Keratinocyte (primary cell): ENCODE measurements at regions not wholly inside any gene's neighbourhood (a gene's known extent, or its start where the extent isn't known, plus 50 kb on each side); places are given as distances from the start of the nearest gene placed in this dataset.

Source experiments
- CTCF ChIP-seq, 3 experiments: IDR thresholded peaks in 1 of 3; conservative IDR thresholded peaks in 1 of 3; optimal IDR thresholded peaks in 1 of 3; 2 replicates in 2 of 3; 3 replicates in 1 of 3; pipeline versions ENCODE3 to v1.5.1; 2011; ENCODE audit warnings: low read length in 3 of 3, mild to moderate bottlenecking in 3 of 3, moderate library complexity in 2 of 3, control low read depth in 1 of 3, inconsistent platforms in 1 of 3; ENCODE audit not compliant: insufficient read depth in 2 of 3; ENCODE audit errors: extremely low read depth in 1 of 3
- EZH2 ChIP-seq: IDR thresholded peaks from one replicate; pipeline ENCODE4 v1.6.1; 2012; ENCODE audit warnings: inconsistent platforms, mild to moderate bottlenecking, low read length, moderate library complexity

- TF ChIP-seq CTCF (optimal IDR thresholded peaks at IDR 0.05 in 1 of 3, IDR thresholded peaks at IDR 0.05 in 1 of 3, conservative IDR thresholded peaks at IDR 0.05 in 1 of 3; ENCODE audit: extremely low read depth in 1 of 3, insufficient read depth in 2 of 3, low read length in 3 of 3) = no peak
- no peak for TF ChIP-seq EZH2
Observed at GRCh38 chr7:46444256-46444655, 523.2 kb upstream of the IGFBP3 start.
